ENCODE measurements at regions not wholly inside any gene's neighbourhood (a gene's known extent, or its start where the extent isn't known, plus 50 kb on each side); places are given as distances from the start of the nearest gene placed in this dataset.
A peak's percentile ranks its signal among the peaks of the same experiment; 100 is the strongest.
"Not testable (repeated sequence)": the region's sequence is repeated elsewhere in the genome, so short reads cannot be mapped to it uniquely, and the experiment has no call there.

DNA sequence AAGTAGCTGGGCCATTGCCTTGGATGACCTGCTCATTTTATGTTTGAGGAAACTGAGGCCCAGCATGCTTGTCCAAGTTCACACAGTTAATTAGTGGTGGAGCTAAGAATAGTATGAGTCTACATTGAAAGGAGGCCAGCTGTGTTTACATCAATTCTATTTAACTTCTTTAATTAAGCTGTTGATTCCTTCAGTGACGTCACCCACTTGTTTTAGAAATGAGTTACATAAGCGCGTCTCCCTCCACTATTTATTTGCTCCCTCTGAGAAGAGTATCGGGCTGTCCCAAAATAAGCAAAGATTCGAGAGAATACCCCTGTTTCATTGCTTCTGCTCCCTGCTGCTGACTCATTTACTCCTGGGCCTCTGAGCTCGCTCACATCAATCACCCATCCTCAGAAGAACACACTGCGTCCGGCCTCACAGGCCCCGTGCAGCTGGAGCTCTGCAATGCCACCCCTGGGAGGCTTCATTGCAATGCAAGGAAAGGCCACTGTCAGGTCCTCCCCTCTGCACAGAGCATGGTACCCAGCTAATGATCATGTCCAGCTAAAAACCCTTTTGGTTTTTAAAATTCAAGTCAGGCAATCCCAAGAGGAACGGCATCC, 74.8 kb upstream of the BMP2 start:
- DNase-seq, result no peak

DNA sequence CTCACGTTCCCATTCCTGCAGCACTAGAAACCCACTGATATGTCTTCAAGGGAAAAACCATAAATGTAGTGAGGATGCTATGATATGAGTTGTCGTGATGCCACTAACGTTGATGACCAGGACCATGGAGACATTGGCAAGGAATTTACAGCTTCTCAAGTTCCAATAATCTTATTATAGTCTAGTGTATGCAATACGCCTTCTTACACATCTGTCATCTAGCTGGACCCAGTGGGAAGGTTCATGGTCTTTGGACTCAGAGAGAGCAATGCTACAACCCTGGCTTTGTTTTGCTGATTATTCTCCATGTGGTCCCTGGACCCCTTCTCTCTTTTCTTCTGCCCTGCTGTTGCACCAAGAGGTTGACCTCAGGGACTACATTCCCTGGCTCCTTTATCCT, 76.0 kb upstream of the BMP2 start:
- DNase-seq, result no peak

DNA sequence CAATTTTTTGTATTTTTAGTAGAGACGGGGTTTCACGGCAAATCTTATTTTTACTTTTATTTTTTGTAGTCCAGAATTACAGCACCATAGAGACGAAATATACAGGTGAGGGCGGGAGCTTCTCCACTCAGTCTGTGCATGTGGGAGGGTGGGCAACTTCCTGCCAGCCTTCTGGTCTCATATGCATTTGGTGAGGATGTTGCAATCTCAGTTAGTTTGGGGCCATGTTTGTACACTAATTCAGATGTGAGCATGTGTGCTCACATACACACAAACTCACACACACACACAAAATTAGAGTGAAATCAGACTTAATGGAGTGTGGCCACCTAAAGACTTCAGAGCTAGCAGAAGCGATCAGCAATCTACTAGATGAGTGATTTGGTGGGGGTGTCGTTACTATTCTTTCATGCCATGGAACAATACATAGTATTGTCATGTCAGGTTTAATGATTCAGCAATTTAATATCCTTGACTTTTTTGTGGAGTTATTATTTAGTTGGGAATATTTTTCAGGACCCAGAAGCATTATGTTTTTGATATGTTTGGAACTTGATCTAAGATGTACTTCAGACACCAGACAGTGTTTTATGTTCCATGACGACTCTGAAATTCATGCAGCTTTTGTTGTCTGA, 78.0 kb upstream of the BMP2 start:
- no peak for DNase-seq

DNA sequence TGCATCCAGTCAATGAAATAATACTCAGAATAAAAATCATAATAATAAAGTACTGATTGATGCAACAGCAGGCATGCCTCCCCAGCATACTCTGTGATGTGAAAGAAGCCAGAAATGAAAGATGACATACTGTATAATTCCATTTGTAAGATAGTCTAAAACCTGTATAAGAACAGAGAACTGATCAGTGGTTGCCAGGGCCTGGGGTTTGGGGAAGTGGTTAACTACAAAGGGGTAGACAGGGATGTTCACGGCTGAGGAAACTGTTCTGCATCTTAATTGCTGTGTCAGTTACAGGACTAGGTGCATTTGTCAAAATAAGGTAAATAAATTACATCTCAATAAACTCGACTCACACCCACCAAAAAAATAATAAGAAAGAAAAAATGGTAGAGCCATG, 81.3 kb upstream of the BMP2 start:
- no peak for DNase-seq

DNA sequence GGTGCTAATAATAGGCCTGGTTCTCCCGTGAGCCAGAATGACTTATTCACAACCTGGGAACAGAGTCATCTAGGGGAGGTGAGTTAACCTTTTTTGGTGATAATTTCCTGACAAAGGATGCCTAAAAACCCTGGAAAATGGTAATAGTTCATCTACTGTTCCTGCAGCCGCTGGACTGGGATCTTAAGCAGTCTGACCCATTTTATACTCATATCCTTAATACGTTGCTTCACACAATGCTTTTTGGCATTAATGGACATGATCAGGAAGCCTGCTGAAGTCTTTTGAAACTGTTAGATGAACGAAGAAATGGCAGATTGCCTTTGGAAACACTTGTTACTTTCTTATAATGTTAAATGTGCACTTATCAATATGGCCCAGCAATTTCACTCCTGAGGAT, 81.9 kb upstream of the BMP2 start:
- DNase-seq, result no peak

DNA sequence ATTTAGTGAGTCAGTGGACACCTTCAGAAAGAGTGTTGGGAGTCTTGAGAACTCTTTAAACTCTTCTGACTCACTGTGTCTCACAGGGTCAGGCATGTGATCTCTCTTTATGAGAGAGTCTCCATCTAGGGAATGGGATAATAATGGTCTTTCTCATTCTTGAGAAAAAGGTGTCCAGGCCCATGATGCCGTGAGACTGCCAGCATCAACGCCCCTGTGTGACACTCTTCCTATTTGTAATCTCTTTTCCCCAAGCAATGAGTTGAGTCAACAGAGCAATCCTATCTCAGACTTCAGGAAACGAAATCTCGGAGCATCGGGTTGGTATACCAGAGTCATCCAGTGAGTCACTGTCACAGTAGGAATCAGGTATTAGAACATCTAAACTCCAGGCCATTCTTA, 82.3 kb upstream of the BMP2 start:
- DNase-seq, result no peak

DNA sequence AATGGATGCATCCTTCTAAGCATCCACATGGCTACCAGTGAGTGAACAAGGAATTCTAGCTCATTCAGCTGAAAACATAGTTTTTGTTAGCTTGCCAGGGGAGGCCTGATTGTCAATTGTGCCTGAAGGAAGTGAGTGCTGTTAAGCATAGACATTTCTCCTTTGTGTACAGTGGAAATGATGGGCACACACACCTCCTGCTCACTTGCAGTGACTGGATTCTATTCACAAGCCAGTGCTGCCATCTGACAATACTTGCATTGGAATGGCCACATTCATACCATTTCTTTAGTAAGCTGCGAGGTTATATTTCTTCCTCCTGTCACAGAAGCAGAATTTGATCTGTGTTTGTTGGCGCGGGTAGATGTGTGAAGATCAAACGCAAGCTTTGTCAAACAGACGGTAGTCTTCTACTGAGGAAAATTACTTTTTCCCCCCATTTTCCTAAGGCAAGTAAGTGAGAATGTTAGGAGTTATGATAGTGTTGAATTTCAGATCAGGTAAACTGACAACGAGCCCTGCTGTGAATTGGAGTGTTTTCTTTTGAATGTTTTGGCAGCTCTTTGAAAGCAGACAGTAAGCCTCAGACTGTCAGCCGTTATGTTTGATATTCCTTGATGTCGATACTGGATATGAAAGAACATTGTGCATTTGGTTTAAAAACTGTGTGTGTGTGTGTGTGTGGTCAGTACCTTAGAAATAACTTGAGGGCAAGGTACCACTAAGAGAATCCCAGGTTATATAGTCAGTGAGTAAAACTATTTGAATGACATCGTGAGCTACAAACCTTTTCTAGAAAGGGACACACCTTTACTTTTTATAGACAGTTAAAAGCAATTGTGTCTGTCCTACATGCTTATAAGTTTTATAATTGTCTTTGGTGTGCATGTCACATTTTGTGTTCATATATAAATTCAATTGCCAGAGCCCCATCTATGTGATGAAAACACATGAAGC, 84.2 kb upstream of the BMP2 start:
- no peak for DNase-seq

DNA sequence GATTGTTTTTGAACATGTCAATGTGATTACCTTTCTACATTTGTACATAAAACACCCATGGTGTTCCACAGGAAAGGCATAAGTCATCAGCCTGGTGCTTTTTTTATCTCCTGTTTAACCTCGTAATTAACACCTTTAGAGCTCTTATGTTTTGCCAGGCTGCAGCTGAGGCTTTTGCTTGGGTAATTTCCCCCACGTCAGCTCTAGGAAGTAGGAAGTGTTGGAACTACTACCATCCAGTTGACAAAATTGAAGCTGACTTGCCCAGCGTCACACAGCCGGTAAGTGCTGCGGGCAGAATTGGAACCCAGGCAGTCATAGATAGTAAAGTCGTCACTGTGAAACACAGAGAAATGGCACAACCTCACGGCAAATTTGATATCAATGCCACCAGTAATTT, 86.6 kb upstream of the BMP2 start:
- no peak for DNase-seq

DNA sequence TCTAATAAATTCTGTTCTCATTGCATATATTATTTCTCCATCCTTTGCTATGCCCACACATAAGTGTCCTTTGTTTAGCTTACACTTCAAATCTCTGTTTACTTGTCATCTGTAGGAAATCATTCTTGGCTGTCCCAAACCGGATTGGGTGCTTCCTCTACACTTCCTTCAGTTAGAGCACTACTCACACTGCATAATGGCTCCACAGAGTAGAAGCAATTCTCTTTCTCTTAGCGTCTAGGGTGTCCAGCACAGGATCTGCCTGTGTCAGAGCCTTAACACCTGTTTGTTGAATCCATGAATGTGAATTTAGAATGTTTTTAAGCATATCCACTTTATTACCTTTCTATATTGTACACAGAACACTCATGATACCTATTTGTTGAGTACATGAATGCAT, 87.0 kb upstream of the BMP2 start:
- DNase-seq, result no peak

DNA sequence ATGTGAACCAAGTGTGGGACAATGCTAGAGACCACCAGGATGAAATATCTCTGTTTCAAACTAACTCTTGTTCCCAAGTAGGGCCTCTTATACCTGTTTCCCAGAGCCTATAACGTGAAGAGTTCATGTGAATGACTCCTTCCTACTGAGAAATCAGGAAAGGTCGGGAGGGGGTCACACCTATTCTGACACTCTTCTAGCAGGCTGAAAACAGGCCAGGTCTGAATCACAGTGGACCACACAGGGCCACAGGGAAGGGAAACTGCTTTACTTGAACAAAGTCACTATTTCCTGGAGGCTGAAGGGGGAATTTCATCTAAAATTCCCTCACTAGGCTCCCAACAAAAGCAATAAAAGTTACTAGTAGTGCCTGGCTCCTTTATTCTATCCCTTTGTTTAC, 88.4 kb upstream of the BMP2 start:
- no peak for DNase-seq

DNA sequence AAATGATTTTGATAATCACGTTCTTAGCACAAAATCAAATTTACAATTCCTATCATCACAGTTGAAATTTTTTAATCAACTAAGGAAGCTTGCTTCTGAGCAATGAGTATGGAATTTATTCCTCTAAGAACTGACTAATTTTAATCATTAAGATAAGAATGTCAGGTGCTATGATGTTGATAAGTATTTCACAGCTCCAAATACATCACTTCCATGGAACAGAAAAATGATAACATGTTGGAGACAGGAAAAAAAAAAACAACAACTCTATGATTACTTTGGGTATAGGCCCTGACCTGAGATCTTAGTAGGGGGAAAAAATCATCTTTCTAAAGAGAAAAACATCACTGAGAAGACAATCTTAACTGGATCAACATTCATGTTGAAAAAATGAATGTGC, 89.4 kb upstream of the BMP2 start:
- DNase-seq, result no peak

DNA sequence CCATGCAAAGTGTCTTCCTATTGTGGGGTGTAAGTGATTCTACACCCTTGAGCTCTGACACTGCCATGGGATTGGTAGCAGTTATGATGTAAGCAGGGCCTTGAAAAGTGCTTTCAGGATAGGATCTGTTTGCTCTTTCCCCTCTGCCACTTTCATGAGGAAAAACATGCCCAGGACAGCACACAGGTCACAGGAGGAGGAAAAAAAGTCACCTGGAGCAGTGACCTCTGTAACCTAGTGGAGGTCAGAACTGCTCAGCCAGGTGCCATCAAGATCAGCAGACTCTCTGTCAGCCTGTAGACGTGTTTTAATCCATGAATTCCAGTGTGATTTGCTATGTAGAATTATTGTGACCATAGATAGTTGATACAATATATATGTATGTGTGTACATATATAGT, 92.7 kb upstream of the BMP2 start:
- no peak for DNase-seq

DNA sequence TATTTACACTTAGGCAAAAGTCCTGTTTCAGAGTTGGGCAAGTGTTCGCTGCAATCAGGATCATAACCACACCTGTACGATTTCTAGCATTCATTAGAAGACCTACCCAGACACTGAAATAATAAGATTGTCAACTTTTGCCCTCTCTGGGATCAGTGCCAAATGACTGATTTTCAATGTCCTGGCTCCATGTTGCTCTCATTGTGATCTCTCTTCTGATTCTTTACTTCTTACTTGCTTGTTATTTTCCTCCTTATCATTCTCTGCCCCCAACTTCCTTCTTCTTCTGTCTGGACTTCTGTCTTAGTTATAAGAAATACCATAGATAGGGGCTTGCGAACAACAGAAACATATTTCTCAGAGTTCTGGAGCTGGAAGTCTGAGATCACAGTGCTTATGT, 94.4 kb upstream of the BMP2 start:
- no peak for DNase-seq

DNA sequence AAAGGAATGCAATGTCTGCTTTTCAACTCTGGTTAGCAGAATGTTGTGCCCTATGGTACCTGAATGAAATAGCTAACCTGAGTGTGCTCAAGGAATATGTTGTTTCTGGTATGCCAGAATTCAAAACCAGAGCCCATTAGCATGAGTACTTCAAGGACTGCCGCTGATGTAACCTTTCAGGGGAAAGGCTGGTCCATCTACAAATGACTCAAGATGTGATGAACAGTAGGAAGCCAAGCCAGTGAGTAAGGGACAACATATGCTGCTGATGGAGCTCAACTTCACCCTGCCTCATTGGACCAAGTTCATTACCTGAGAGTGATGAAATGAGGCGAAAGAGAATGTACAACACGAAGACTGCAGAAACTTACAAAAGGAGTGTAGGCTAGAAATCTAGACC, 95.7 kb upstream of the BMP2 start:
- DNase-seq, result no peak

DNA sequence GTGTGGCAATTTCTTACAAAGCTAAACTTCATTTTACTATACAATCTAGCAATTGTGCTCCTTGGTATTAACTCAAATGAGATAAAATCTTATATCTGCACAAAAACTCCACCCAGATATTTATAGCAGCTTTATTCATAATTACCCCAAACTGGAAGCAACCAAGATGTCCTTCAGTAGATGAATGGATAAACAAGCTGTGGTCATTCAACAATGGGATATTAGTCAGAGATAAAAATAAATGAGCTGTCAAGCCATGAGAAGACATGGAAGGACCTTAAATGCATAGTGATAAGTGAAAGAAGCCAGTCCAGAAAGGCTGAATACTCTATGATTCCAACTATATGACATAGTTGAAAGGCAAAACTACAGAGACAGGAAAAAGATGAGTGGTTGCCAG, 98.9 kb upstream of the BMP2 start:
- no peak for DNase-seq

DNA sequence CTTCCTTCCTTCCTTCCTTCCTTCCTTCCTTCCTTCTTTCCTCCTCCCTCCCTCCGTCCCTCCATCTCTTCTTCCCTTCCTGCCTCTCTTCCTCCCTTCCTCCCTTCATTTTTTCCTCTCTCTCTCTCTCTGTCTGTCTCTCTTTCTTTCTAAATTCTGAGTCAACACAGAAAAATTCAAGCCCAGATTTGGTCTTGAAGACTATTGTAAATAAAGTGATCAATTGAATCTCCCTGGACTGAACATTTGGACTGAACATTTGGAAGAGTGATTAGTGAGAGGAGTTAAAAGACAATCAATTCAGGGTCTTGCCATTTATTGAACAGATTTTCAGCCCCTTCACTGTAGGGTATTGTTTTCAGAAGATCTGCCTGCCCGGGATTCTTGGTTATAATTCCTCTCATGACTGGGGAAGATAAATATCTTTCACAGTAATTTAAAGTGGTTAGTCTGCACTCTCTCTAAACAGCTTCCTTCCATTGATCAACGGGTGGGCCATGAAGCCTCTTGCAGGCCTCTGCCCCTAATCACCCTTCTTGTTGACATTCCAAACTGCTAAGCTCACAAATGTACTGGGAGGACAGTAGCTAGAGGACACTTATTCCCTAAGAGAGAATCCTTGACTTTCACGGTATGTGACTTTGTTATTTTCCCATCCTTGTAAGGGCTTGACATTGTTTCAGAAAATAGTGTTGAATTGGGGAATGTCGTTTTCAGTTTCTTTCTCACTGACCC, 101.7 kb upstream of the BMP2 start:
- peak; percentile 22 for DNase-seq

DNA sequence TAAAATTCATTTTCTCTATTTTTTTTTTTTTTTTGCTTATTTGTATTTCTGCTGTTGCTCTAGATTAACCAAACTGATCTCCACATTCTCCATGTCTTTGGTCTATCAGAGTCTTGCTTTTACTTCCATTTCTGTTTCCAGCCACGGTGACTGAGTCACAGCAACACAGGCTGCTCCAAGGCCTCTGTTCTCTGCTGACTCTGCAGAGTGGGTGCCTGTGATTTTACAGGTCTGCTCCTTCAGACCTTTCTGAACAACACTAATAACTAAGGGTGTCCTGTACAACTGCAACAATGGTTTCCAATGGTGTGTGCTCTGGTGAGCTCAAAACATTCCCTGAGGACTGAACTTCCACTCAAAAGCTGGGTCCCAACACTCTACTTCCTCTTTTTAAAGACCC, 102.3 kb upstream of the BMP2 start:
- no peak for DNase-seq

DNA sequence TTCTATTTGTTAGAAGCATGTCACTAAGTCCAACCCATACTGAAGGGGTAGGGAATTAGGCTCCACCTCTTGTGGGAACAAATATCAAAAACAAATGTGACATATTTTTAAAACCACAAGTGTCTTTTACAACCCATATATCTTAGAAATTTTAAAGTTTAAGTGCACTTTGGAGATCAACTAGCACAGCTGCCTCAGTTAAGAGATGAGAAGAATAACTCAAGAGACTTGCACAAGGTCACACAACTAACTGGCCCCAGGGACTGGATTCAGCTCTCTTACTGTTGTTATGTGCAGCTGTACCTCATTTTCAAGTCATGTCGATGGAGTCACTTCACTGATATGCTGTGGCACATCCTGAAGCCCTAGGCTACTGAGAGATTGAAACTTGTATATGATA, 102.9 kb upstream of the BMP2 start:
- no peak for DNase-seq

DNA sequence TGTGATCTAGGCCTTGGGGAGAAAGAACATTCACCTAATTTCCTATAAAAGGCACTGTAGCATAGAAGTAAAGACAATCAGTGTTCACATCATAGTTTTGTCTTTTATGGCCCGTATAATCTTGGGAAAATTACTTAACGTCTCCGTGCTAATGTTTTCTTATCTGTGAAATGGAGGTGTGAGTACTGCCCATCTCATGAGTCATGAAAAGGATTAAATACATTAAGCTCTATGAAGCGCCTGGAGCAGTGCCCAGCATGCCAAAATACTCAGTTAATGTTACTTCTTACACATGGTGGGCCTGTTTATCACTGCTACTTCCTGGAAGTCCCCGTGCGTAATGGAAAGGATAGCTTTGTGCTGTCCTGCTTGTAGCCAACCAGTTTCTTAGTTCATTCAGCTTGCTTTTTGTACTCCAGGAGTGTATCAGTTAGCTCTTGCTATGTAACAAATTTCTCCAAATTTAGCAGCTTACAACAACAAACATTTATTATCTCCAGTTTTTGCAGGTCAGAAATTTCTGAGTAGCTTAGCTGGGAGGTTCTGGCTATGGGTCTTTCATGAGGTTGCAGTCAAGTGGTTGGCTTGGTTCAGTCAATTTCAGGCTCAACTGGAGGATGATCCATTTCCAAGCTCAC, 103.6 kb upstream of the BMP2 start:
- no peak for DNase-seq

DNA sequence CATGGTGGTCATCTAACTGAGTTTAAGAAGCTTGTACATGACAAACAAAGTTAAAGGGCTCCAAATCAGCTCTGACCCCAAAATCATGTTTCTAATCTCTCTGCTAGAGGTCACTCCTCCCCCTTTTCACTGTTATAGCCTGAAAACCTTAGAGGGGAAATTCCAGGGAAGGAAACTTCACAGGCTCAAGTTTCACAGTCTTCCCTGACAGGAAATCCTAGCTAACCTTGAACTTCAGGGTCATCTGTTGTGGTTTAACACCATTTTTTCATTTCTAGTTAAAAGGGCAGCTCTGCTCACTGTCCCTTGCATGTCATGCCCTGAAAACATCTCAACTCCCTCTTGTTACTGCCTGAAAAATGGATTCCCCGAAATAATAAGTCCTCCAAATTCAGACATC, 104.4 kb upstream of the BMP2 start:
- DNase-seq, result no peak

DNA sequence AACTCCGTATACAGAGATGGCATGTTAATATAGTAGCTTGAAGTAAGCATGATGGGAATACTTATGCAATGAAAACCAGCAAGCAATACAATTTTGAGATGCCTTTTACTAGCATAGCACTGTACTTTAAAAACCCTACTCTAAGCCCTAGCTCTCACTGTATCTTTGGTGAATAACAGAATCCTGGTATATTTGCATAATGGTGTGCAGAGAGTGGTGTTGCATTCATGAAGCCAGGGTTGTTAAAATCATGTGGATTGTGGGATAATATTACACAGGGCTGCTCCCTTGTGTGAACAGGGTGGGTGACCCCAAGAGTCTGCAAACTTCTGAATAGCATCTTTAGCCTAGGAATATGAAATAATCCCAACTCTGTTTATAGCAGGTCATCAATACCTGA, 105.2 kb upstream of the BMP2 start:
- no peak for DNase-seq

DNA sequence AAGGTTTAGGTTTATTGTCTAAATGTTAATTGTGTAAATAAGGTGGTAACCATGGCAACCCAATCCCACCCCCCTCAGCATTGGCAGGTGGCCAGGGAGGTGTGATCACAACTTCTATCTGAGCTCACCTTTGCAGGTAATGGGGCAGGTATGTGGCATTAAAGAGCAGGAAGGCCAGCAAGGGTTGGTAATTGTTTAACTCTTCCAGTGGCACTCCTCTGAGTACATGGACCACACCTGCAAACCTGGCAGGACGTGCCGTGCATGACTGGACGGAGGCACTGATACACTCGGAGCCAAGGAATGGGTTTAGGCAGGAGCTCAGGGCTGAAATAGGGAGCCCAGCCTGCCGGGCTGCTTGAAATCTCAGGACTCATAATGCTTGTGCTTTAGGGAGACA, 107.0 kb upstream of the BMP2 start:
- no peak for DNase-seq

DNA sequence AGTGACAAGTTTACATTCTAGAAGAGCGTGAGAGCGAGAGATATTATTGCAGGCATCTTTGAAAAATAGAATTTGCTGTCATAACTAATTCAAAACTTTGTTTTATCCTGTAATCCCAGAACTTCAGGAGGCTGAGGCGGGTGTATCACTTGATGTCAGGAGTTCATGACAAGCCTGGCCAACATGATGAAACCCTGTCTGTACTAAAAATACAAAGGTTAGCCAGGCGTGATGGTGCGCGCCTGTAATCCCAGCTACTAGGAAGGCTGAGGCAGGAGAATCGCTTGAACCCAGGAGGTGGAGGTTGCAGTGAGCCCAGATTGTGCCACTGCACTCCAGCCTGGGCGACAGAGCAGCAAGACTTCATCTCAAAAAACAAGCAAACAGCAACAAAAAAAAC, 108.6 kb upstream of the BMP2 start:
- DNase-seq, result not testable (repeated sequence)

Measured in DMS79 treated with DMSO at 0.1 percent for 48 hours (cell line).